Erythroblast (primary cell): ENCODE measurements at regions not wholly inside any gene's neighbourhood (a gene's known extent, or its start where the extent isn't known, plus 50 kb on each side); places are given as distances from the start of the nearest gene placed in this dataset.

Experiments
- GATA1 ChIP-seq: IDR thresholded peaks from 2 replicates; pipeline ENCODE4 v1.6.1; 2011; ENCODE audit warnings: low read depth, mild to moderate bottlenecking, control low read depth, low read length, moderate library complexity
- POLR2A ChIP-seq: IDR thresholded peaks from 2 replicates; pipeline ENCODE4 v1.6.1; 2011; ENCODE audit warnings: mild to moderate bottlenecking, low read length

- no peak for TF ChIP-seq POLR2A
- TF ChIP-seq GATA1: no peak
These were observed 743.6 kb downstream of the KCNJ2 start for GRCh38 chr17:70912716-70913485.
